ENCODE measurements at regions not wholly inside any gene's neighbourhood (a gene's known extent, or its start where the extent isn't known, plus 50 kb on each side); places are given as distances from the start of the nearest gene placed in this dataset.
"Not testable (repeated sequence)": the region's sequence is repeated elsewhere in the genome, so short reads cannot be mapped to it uniquely, and the experiment has no call there.

DNA sequence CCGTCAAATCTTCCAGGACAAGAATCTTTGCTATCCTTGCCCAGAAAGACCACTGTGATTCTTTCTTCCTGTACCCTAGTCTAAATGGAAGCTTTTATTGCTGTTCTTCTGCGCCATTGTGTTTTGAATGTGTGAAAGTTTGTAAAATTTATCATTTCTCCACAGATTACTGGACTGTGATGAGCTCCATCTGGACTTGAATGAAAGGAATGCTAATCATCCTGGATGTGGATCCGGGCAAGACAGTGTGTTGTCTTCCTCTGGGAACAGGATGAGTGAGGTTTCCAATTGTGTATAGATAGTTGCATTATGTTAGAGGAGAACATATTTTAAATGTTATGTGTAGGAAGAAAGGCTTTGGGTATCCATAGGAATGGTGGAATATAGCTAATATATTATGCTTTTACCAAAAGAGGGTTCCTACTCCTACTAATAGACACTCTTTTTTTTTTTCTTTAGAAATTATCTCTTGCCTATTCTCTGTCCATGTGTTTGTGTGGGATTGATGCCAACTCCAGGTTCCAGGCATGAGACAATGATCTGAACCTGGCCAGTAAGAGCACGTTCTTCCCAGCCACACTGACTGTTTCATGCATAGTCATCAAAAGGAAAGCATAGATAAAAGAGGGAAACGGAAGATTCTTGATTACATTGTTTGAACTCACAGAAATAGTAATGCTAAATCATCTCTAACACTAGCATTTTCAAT is 803.6 kb upstream of the ADGRL3 start:
- H3K4me3 ChIP-seq (ENCODE audit: low read depth, poor library complexity, severe bottlenecking), result no peak overlapping the region
- TF ChIP-seq POLR2A (IDR thresholded peaks at IDR 0.05), result no peak
- TF ChIP-seq, protein P1, sequence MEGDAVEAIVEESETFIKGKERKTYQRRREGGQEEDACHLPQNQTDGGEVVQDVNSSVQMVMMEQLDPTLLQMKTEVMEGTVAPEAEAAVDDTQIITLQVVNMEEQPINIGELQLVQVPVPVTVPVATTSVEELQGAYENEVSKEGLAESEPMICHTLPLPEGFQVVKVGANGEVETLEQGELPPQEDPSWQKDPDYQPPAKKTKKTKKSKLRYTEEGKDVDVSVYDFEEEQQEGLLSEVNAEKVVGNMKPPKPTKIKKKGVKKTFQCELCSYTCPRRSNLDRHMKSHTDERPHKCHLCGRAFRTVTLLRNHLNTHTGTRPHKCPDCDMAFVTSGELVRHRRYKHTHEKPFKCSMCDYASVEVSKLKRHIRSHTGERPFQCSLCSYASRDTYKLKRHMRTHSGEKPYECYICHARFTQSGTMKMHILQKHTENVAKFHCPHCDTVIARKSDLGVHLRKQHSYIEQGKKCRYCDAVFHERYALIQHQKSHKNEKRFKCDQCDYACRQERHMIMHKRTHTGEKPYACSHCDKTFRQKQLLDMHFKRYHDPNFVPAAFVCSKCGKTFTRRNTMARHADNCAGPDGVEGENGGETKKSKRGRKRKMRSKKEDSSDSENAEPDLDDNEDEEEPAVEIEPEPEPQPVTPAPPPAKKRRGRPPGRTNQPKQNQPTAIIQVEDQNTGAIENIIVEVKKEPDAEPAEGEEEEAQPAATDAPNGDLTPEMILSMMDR (IDR thresholded peaks at IDR 0.05), result no peak
- intact Hi-C loops (cut with DNase I; ENCODE audit: low total_unique reads), result no loop called here
- DNase-seq (ENCODE audit: low spot score in 2 of 2), result no peak
- WGBS, 2 donors, result 44 to 50% methylated on average over 5 of the region's 5 CpGs

DNA sequence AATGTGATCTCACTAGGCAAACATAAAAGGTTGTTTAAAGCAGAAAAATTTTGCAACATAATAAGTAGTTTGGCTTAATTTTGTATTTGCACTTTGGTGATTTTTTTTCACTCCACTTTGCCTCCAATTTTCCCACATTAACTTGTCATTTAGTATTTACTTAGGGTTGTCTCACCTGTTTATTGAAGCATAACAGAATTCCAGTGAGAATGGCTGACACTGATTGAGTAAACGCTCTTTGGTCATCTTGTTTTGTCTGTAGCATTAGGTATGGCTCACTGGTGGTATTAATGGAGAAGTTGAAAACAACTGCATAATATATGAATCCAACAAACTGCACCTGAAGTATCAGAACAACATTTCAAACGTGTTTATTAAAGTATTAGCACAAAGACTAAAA is 799.5 kb upstream of the ADGRL3 start:
- no peak overlapping the region for H3K4me3 ChIP-seq (ENCODE audit: low read depth, poor library complexity, severe bottlenecking)
- 66 to 75% methylated on average over 2 of the region's 2 CpGs for WGBS, 2 donors
- intact Hi-C loops (cut with DNase I; ENCODE audit: low total_unique reads), result no loop called here
- TF ChIP-seq, protein P1 (IDR thresholded peaks at IDR 0.05), result no peak
- TF ChIP-seq POLR2A (IDR thresholded peaks at IDR 0.05), result no peak
- DNase-seq (ENCODE audit: low spot score in 2 of 2), result no peak

DNA sequence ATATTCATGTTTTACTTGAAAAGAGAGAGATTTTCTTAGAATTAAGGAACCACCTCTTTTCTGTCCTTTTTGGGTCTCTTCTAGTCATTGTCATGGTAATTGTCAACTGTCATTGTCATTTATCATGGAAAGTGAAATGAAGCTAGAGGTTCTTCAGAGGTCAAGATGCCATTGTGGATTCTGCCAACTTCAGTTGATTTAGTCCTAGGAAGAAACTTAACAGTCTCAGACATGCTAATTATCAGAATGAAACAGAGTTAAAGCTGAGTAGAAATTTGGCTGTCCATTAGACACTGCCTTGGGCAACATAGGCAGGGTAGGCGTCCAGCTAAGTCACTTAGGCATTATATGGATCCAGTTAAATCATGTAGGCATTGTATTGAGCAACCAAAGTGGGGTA is 796.1 kb upstream of the ADGRL3 start:
- TF ChIP-seq, protein P1 (IDR thresholded peaks at IDR 0.05), result no peak
- no peak for TF ChIP-seq POLR2A (IDR thresholded peaks at IDR 0.05)
- no peak overlapping the region for H3K4me3 ChIP-seq (ENCODE audit: low read depth, poor library complexity, severe bottlenecking)
- WGBS, 2 donors, result 0 to 7% methylated on average over 1 of the region's 1 CpG
- intact Hi-C loops (cut with DNase I; ENCODE audit: low total_unique reads), result no loop called here
- DNase-seq (ENCODE audit: low spot score in 2 of 2), result no peak

- TF ChIP-seq, protein P1 (IDR thresholded peaks at IDR 0.05), result no peak
- TF ChIP-seq POLR2A (IDR thresholded peaks at IDR 0.05), result no peak
- intact Hi-C loops (cut with DNase I; ENCODE audit: low total_unique reads), result no loop called here
- no peak overlapping the region for H3K4me3 ChIP-seq (ENCODE audit: low read depth, poor library complexity, severe bottlenecking)
- no peak for DNase-seq (ENCODE audit: low spot score in 2 of 2)
- 76 to 86% methylated on average over 4 of the region's 4 CpGs for WGBS, 2 donors
These were observed 777.7 kb upstream of the ADGRL3 start for GRCh38 chr4:60422439-60422838.

DNA sequence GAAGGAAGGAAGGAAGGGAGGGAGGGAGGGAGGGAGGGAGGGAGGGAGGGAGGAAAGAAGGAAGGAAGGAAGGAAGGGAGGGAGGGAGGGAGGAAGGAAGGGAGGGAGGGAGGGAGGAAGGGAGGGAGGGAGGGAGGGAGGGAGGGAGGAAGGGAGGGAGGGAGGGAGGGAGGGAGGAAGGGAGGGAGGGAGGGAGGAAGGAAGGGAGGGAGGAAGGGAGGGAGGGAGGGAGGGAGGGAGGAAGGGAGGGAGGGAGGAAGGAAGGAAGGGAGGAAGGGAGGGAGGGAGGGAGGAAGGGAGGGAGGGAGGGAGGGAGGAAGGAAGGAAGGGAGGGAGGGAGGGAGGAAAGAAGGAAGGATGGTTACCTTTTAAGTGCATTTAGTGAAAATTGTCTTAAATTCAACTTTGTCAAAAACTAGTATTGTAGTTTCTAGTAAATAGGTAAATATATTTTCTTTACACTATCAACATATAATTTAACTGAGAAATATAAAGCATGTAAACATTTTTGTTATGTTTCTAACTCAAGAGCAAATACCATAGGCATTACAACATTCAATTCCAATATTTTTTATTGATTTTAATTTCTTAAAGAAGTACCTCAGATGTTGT is 776.4 kb upstream of the ADGRL3 start:
- DNase-seq (ENCODE audit: low spot score in 2 of 2); H3K4me3 ChIP-seq (ENCODE audit: low read depth, poor library complexity, severe bottlenecking); intact Hi-C loops (cut with DNase I; ENCODE audit: low total_unique reads): not testable (repeated sequence)

- DNase-seq (ENCODE audit: low spot score in 2 of 2), result no peak
- TF ChIP-seq, protein P1 (IDR thresholded peaks at IDR 0.05), result no peak
- no peak for TF ChIP-seq POLR2A (IDR thresholded peaks at IDR 0.05)
- H3K4me3 ChIP-seq (ENCODE audit: low read depth, poor library complexity, severe bottlenecking), result no peak overlapping the region
- intact Hi-C loops (cut with DNase I; ENCODE audit: low total_unique reads), result no loop called here
- WGBS, 2 donors, result 73 to 87% methylated on average over 1 of the region's 1 CpG
These were observed 767.2 kb upstream of the ADGRL3 start for GRCh38 chr4:60432911-60433310.

Data from lower leg skin (tissue), 4 donors.